Karpas-422 (cell line): ENCODE measurements at regions not wholly inside any gene's neighbourhood (a gene's known extent, or its start where the extent isn't known, plus 50 kb on each side); places are given as distances from the start of the nearest gene placed in this dataset.

Source experiments
- DNase-seq: peaks from one replicate; pipeline ENCODE4 v3.0.0-alpha.2; 2015
- H2AFZ ChIP-seq: fragments of 200-600 bp; sonication (generic); 2 replicates; pipeline ENCODE4 v1.6.1; 2014; ENCODE audit warnings: antibody characterized with exemption, low read length, mixed read lengths
- H3K27ac ChIP-seq: fragments of 200-600 bp; sonication (generic); 2 replicates; pipeline ENCODE4 v1.5.1; 2014; ENCODE audit warnings: mild to moderate bottlenecking, low read length, moderate library complexity
- H3K27me3 ChIP-seq: fragments of 200-600 bp; sonication (generic); 2 replicates; pipeline ENCODE4 v1.6.1; 2014; ENCODE audit warnings: low read length, mixed read lengths
- H3K36me3 ChIP-seq: fragments of 200-600 bp; sonication (generic); 2 replicates; pipeline ENCODE4 v1.6.1; 2014; ENCODE audit warnings: low read length, mixed read lengths; ENCODE audit not compliant: insufficient read depth
- H3K4me1 ChIP-seq: fragments of 200-600 bp; sonication (generic); 2 replicates; pipeline ENCODE4 v1.6.1; 2014; ENCODE audit warnings: mild to moderate bottlenecking, low read length, mixed read lengths
- H3K4me2 ChIP-seq: fragments of 200-600 bp; sonication (generic); 2 replicates; pipeline ENCODE4 v1.6.1; 2014; ENCODE audit warnings: low read length, low read depth, mild to moderate bottlenecking; ENCODE audit not compliant: poor library complexity, severe bottlenecking
- H3K4me3 ChIP-seq: fragments of 200-600 bp; sonication (generic); 2 replicates; pipeline ENCODE4 v1.5.1; 2014; ENCODE audit warnings: mild to moderate bottlenecking, antibody characterized with exemption, low read length, mixed read lengths
- H3K79me2 ChIP-seq: fragments of 200-600 bp; sonication (generic); 2 replicates; pipeline ENCODE4 v1.6.1; 2014; ENCODE audit warnings: mild to moderate bottlenecking, low read length, mixed read lengths
- H3K9ac ChIP-seq: fragments of 200-600 bp; sonication (generic); 2 replicates; pipeline ENCODE4 v1.6.0; 2014; ENCODE audit warnings: low read length
- H3K9me2 ChIP-seq: fragments of 200-600 bp; sonication (generic), shearing (Covaris generic); replicated peaks from 2 replicates; pipeline ENCODE4 v1.6.0; 2014; ENCODE audit warnings: mild to moderate bottlenecking, low read length, moderate library complexity; ENCODE audit not compliant: insufficient read depth
- H3K9me3 ChIP-seq: fragments of 300-700, 200-600 bp; sonication (generic); 2 replicates; pipeline ENCODE4 v1.6.1; 2014; ENCODE audit warnings: low read length, mixed read lengths
- H4K20me1 ChIP-seq: fragments of 200-600 bp; sonication (generic); 2 replicates; pipeline ENCODE4 v1.6.1; 2014; ENCODE audit warnings: mild to moderate bottlenecking, antibody characterized with exemption, low read length, low read depth; ENCODE audit not compliant: insufficient read depth

GRCh38 chr18:78725426-78725825 lies 254.2 kb upstream of the SALL3 start:
- H3K79me2 ChIP-seq = no peaks in the 10 kb centered on the region
- no peaks in the 10 kb centered on the region for H3K9me2 ChIP-seq
- H2AFZ ChIP-seq = no peak overlapping the region
- no peaks in the 10 kb centered on the region for H4K20me1 ChIP-seq
- DNase-seq = no peak
- no peaks in the 10 kb centered on the region for H3K27me3 ChIP-seq
- no peaks in the 10 kb centered on the region for H3K36me3 ChIP-seq
- no peaks in the 10 kb centered on the region for H3K4me1 ChIP-seq
- no peak overlapping the region for H3K4me2 ChIP-seq
- no peak overlapping the region for H3K4me3 ChIP-seq
- no peak overlapping the region for H3K27ac ChIP-seq
- H3K9me3 ChIP-seq = no peaks in the 10 kb centered on the region
- H3K9ac ChIP-seq = no peak overlapping the region

- no peak overlapping the region for H3K4me3 ChIP-seq
- no peaks in the 10 kb centered on the region for H3K9me2 ChIP-seq
- no peaks in the 10 kb centered on the region for H3K36me3 ChIP-seq
- no peaks in the 10 kb centered on the region for H3K79me2 ChIP-seq
- H3K9me3 ChIP-seq = no peaks in the 10 kb centered on the region
- H3K27ac ChIP-seq = no peak overlapping the region
- H2AFZ ChIP-seq = no peak overlapping the region
- H3K4me1 ChIP-seq = no peaks in the 10 kb centered on the region
- no peak overlapping the region for H3K4me2 ChIP-seq
- DNase-seq = no peak
- H3K9ac ChIP-seq = no peak overlapping the region
- no peaks in the 10 kb centered on the region for H4K20me1 ChIP-seq
- no peaks in the 10 kb centered on the region for H3K27me3 ChIP-seq
Observed at GRCh38 chr18:78726326-78727056, 253.1 kb upstream of the SALL3 start.

- Histone ChIP-seq H3K4me3 (no peak overlapping the region), H2AFZ (no peak overlapping the region), H3K9me3 (no peaks in the 10 kb centered on the region), H3K9me2 (no peaks in the 10 kb centered on the region), H3K27ac (no peak overlapping the region), H3K4me1 (no peaks in the 10 kb centered on the region), H3K9ac (no peak overlapping the region), H3K4me2 (no peak overlapping the region), H3K79me2 (no peaks in the 10 kb centered on the region), H3K27me3 (no peaks in the 10 kb centered on the region), H4K20me1 (no peaks in the 10 kb centered on the region), H3K36me3 (no peaks in the 10 kb centered on the region)
- DNase-seq = no peak
Observed at GRCh38 chr18:78727057-78727739, 252.4 kb upstream of the SALL3 start.

GRCh38 chr18:78727877-78728783 lies 251.5 kb upstream of the SALL3 start:
- H2AFZ ChIP-seq = no peak overlapping the region
- no peak overlapping the region for H3K4me2 ChIP-seq
- H3K27me3 ChIP-seq = no peaks in the 10 kb centered on the region
- H4K20me1 ChIP-seq = no peaks in the 10 kb centered on the region
- H3K79me2 ChIP-seq = no peaks in the 10 kb centered on the region
- no peaks in the 10 kb centered on the region for H3K9me3 ChIP-seq
- no peaks in the 10 kb centered on the region for H3K4me1 ChIP-seq
- H3K27ac ChIP-seq = no peak overlapping the region
- no peaks in the 10 kb centered on the region for H3K9me2 ChIP-seq
- H3K36me3 ChIP-seq = no peaks in the 10 kb centered on the region
- no peak overlapping the region for H3K4me3 ChIP-seq
- no peak for DNase-seq
- no peak overlapping the region for H3K9ac ChIP-seq

GRCh38 chr18:78728784-78729467 lies 250.7 kb upstream of the SALL3 start:
- Histone ChIP-seq H3K27ac (no peak overlapping the region), H3K9me2 (no peaks in the 10 kb centered on the region), H3K4me2 (no peak overlapping the region), H3K9ac (no peak overlapping the region), H3K36me3 (no peaks in the 10 kb centered on the region), H3K4me1 (no peaks in the 10 kb centered on the region), H3K27me3 (no peaks in the 10 kb centered on the region), H3K79me2 (no peaks in the 10 kb centered on the region), H2AFZ (no peak overlapping the region), H4K20me1 (no peaks in the 10 kb centered on the region), H3K9me3 (no peaks in the 10 kb centered on the region), H3K4me3 (no peak overlapping the region)
- no peak for DNase-seq

- Histone ChIP-seq H3K4me3 (no peak overlapping the region), H2AFZ (no peak overlapping the region), H3K27me3 (no peaks in the 10 kb centered on the region), H3K36me3 (no peaks in the 10 kb centered on the region), H3K4me2 (no peak overlapping the region), H3K79me2 (no peaks in the 10 kb centered on the region), H3K9ac (no peak overlapping the region), H4K20me1 (no peaks in the 10 kb centered on the region), H3K27ac (no peak overlapping the region), H3K9me2 (no peaks in the 10 kb centered on the region), H3K4me1 (no peaks in the 10 kb centered on the region), H3K9me3 (no peaks in the 10 kb centered on the region)
- DNase-seq = no peak
Observed at GRCh38 chr18:78730546-78730945, 249.1 kb upstream of the SALL3 start.

- Histone ChIP-seq H3K4me1 (no peaks in the 10 kb centered on the region), H3K9ac (no peak overlapping the region), H4K20me1 (no peaks in the 10 kb centered on the region), H3K36me3 (no peaks in the 10 kb centered on the region), H3K9me2 (no peaks in the 10 kb centered on the region), H3K4me3 (no peak overlapping the region), H3K9me3 (no peaks in the 10 kb centered on the region), H3K27me3 (no peaks in the 10 kb centered on the region), H3K4me2 (no peak overlapping the region), H3K79me2 (no peaks in the 10 kb centered on the region), H3K27ac (no peak overlapping the region), H2AFZ (no peak overlapping the region)
- no peak for DNase-seq
Observed at GRCh38 chr18:78731016-78731397, 248.6 kb upstream of the SALL3 start.
